ENCODE measurements at regions not wholly inside any gene's neighbourhood (a gene's known extent, or its start where the extent isn't known, plus 50 kb on each side); places are given as distances from the start of the nearest gene placed in this dataset.
"Not testable (repeated sequence)": the region's sequence is repeated elsewhere in the genome, so short reads cannot be mapped to it uniquely, and the experiment has no call there.

DNA sequence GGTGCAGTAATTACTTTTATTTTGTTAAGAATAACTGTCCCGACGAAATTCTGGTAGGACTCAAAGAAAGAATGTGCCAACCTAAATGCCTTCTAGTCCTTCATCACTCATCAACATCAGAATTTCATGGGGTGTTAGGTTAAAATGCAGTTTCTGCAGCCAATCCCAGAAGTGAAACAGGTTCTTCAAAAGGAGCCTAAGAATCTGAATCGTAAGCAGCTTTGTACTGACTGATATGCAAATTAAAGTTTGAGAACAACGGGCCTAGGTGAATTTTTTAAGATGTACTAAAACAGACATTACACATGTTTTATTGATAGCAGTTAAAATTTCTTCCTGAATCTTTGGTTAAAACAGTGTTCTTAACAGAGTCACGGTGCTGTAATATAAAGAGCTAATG is 140.3 kb upstream of the ZC3H15 start:
- Mint-ChIP-seq H3K36me3 (ENCODE audit: low read depth) (peaks cover 16% of the 10 kb centered on the region), H3K4me3 (no peak overlapping the region), H3K27ac (no peak overlapping the region), H3K4me1 (peaks cover 4% of the 10 kb centered on the region), H3K27me3 (no peaks in the 10 kb centered on the region), H3K9me3 (peaks cover 5% of the 10 kb centered on the region)
- ATAC-seq (no peak), DNase-seq (no peak)

DNA sequence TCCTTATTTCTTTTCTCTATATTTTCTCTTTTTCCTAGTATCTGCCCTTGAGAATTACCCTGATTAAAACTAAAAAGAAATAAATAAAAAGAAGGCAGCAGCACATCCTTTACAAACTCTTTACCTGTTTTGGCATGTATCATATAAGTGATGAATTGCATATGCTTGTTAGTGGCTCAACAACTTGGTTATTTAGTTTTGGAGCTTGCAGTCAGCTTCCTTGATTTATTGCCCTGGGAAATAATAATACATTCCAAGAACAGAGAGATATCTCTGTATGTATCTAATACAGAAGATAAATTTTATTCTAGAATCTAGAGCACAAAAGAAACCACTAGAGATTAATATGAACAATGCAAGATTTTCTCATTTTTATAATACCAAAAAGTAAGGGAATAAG is 139.8 kb upstream of the ZC3H15 start:
- Mint-ChIP-seq H3K4me3 (no peak overlapping the region), H3K36me3 (ENCODE audit: low read depth) (peaks cover 16% of the 10 kb centered on the region), H3K9me3 (peaks cover 5% of the 10 kb centered on the region), H3K27me3 (no peaks in the 10 kb centered on the region), H3K4me1 (peaks cover 4% of the 10 kb centered on the region), H3K27ac (no peak overlapping the region)
- DNase-seq (no peak), ATAC-seq (no peak)

DNA sequence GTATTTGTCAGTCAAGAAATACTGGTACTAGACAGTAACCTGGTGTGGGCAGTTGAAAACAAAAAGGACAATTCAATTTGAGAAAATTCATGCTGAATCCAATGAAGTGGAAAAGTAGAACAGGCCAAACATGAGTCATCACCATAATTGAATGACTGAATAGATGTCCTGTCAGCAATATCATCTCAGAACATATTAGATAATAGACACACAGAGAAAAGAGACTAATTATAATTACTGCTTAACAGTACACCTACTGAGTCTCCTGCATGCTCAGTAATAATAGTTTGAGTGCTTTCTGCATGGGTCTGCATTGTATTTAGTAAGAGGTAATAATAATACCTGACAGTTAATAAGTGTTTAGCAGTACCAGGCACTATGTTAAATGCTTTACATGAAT is 138.6 kb upstream of the ZC3H15 start:
- no peak overlapping the region for H3K4me3 Mint-ChIP-seq
- peaks cover 8% of the 10 kb centered on the region for H3K9me3 Mint-ChIP-seq
- DNase-seq (no peak), ATAC-seq (no peak)
- H3K36me3 Mint-ChIP-seq (ENCODE audit: low read depth), result peaks cover 8% of the 10 kb centered on the region
- H3K27ac Mint-ChIP-seq, result no peak overlapping the region
- H3K27me3 Mint-ChIP-seq, result no peaks in the 10 kb centered on the region
- H3K4me1 Mint-ChIP-seq, result peaks cover 4% of the 10 kb centered on the region

DNA sequence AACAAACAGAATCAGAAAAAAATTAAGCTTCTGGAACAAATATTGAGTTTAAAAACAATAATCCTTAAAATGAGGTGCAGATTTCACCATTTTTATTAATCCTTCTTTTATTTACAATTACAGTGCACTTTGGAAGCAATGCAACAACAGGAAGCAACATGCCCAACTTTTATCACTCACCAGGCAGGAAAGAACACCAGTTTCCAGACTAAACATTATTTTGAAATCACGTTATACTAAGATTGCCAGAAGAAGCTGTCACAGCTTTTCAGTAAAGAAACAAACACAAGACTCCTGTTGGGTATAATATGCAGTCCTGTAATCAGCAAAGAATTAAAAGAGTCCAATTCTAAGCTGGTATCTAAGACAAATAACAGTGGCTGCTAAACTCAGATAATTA is 137.9 kb upstream of the ZC3H15 start:
- Mint-ChIP-seq H3K4me3 (no peak overlapping the region), H3K27me3 (no peaks in the 10 kb centered on the region), H3K27ac (no peak overlapping the region), H3K9me3 (peaks cover 7% of the 10 kb centered on the region), H3K4me1 (peaks cover 4% of the 10 kb centered on the region), H3K36me3 (ENCODE audit: low read depth) (peaks cover 14% of the 10 kb centered on the region)
- ATAC-seq, result no peak
- no peak for DNase-seq

DNA sequence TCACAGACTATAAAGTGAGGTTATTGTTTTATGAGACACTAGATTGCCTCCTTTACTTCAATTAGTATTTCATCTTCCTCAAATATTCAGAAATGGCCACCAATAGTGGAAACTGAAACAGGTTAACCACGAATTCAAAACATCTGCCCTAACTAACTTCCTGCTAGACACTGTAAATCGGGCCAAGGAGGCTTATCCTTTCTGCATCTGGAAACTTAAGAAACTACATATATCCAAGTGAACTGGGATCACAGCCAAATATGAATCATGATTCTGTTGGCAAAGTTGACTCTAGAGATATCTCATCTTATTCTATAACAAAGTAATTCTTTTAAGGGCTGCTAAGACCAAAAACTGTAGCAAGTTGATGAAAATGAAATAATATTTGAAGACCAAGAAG is 136.6 kb upstream of the ZC3H15 start:
- Mint-ChIP-seq H3K27me3 (no peaks in the 10 kb centered on the region), H3K9me3 (peaks cover 14% of the 10 kb centered on the region), H3K27ac (no peak overlapping the region), H3K4me1 (peaks cover 4% of the 10 kb centered on the region), H3K36me3 (ENCODE audit: low read depth) (peaks cover 20% of the 10 kb centered on the region), H3K4me3 (no peak overlapping the region)
- no peak for DNase-seq
- ATAC-seq, result no peak

DNA sequence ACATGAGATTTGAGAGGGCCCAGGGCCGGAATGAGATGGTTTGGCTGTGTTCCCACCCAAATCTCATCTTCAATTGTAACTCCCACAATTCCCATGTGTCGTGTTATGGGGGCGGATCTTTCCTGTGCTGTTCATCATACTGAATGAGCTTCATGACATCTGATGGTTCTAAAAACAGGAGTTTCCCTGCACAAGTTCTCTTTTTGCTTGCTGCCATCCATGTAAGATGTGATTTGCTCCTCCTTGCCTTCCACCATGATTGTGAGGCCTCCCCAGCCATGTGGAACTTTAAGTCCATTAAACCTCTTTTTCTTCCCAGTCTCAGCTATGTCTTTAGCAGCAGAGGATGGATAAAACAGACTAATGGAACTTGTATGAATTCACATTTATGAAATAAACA is 131.9 kb upstream of the ZC3H15 start:
- DNase-seq, H3K27ac Mint-ChIP-seq, H3K4me1 Mint-ChIP-seq, H3K4me3 Mint-ChIP-seq, ATAC-seq, H3K27me3 Mint-ChIP-seq: not testable (repeated sequence)
- Mint-ChIP-seq H3K9me3 (peaks cover 20% of the 10 kb centered on the region), H3K36me3 (ENCODE audit: low read depth) (peaks cover 18% of the 10 kb centered on the region)

DNA sequence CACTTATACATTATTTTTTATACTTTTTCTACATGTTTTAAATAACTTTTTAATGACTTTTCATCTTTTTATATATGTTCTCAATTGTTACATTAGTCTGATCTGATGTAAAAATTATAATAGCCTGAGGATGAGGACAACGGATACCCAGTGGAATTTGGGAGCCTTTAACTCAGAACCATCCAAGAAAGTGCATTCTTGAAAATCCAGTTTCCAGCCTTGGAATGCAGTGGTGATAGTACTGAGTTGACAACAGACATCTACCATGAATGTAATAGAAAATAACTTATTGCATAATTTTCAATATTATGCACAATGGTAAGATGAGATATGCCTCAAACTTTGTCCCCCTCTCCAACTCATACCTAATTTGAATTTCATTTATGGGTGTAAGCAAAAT is 120.7 kb upstream of the ZC3H15 start:
- Mint-ChIP-seq H3K4me1 (no peaks in the 10 kb centered on the region), H3K36me3 (ENCODE audit: low read depth) (peaks cover 4% of the 10 kb centered on the region), H3K27ac (no peak overlapping the region), H3K27me3 (no peaks in the 10 kb centered on the region), H3K9me3 (peaks cover 20% of the 10 kb centered on the region), H3K4me3 (no peak overlapping the region)
- DNase-seq (no peak), ATAC-seq (no peak)

DNA sequence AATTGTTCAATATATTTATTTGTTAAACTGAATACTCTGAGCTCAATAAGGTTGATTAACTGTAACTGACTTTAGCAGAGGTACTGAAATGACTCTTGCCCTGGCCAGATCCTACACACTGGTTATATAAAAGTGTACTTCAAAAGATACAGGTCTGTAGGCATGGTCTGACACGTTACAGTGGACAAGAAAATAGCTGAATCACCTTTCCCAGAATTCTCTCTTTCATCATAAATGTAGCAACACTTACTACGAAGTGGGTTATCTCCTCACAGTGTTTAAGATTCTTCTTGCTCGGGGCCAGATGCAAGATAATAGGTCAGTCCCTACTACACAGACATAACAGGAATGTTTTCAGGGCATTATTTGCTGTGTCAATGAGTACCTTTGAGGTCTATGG is 107.0 kb upstream of the ZC3H15 start:
- ATAC-seq, result no peak
- H3K9me3 Mint-ChIP-seq, result peaks cover 28% of the 10 kb centered on the region
- no peak overlapping the region for H3K4me3 Mint-ChIP-seq
- no peak for DNase-seq
- H3K36me3 Mint-ChIP-seq (ENCODE audit: low read depth), result peaks cover 31% of the 10 kb centered on the region
- H3K4me1 Mint-ChIP-seq, result no peaks in the 10 kb centered on the region
- no peak overlapping the region for H3K27ac Mint-ChIP-seq
- no peaks in the 10 kb centered on the region for H3K27me3 Mint-ChIP-seq

DNA sequence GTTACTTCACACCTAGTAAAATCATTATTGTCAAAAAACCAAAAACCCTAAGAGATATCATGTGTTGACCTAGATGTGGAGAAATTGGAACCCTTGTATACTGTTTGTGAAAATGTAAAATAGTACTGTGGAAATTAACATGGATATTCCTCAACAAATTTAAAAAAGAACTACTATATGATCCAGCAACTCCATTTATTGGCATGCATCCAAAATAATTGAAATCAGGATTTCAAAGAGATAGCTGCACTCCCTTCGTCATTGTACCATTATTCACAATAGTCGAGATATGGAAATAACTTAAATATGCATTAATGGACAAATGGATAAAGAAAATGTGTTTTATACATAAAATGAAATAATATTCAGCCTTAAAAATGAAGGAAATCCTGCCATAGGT is 105.3 kb upstream of the ZC3H15 start:
- DNase-seq (no peak), ATAC-seq (no peak)
- no peaks in the 10 kb centered on the region for H3K27me3 Mint-ChIP-seq
- no peaks in the 10 kb centered on the region for H3K4me1 Mint-ChIP-seq
- no peak overlapping the region for H3K4me3 Mint-ChIP-seq
- H3K27ac Mint-ChIP-seq, result no peak overlapping the region
- H3K36me3 Mint-ChIP-seq (ENCODE audit: low read depth), result peaks cover 36% of the 10 kb centered on the region
- peaks cover 30% of the 10 kb centered on the region for H3K9me3 Mint-ChIP-seq

DNA sequence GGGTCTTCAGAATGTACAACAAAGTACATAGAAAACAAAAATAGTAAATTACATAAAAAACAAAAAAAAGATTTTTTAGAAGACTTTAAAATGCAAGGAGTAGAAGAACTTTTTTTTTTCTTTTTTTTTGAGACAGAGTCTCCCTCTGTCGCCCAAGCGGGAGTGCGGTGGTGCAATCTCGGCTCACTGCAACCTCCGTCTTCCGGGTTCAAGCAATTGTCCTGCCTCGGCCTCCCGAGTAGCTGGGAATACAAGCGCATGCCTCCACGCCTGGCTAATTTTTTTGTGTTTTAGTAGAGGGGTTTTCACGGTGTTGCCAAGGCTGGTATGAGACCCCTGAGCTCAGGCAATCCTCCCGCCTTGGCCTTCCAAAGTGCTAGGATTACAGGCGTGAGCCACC is 104.5 kb upstream of the ZC3H15 start:
- H3K9me3 Mint-ChIP-seq, result peaks cover 34% of the 10 kb centered on the region
- no peaks in the 10 kb centered on the region for H3K4me1 Mint-ChIP-seq
- no peak for ATAC-seq
- peaks cover 34% of the 10 kb centered on the region for H3K36me3 Mint-ChIP-seq (ENCODE audit: low read depth)
- DNase-seq, result no peak
- no peaks in the 10 kb centered on the region for H3K27me3 Mint-ChIP-seq
- no peak overlapping the region for H3K4me3 Mint-ChIP-seq
- no peak overlapping the region for H3K27ac Mint-ChIP-seq

DNA sequence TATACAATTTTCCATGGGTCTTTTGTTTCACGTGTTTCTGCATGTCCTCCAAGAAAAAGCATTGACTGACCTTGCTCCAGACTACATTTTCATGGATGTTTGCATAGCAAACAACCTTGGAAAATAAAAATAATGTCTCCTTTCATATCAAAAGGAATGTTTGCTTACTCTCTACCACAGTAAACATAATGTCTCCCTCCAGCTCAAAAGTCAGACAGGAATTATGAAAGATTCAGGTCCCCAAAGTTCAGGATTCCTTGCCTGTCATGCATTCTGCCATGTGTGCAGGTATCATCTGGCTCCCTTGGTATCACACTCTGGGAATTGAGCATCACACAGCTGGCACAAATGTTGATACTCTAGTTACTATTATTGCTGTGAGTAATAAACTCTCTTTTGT is 103.1 kb upstream of the ZC3H15 start:
- Mint-ChIP-seq H3K9me3 (peaks cover 29% of the 10 kb centered on the region), H3K27me3 (no peaks in the 10 kb centered on the region), H3K36me3 (ENCODE audit: low read depth) (peaks cover 33% of the 10 kb centered on the region), H3K27ac (no peak overlapping the region), H3K4me3 (no peak overlapping the region), H3K4me1 (no peaks in the 10 kb centered on the region)
- no peak for ATAC-seq
- no peak for DNase-seq

DNA sequence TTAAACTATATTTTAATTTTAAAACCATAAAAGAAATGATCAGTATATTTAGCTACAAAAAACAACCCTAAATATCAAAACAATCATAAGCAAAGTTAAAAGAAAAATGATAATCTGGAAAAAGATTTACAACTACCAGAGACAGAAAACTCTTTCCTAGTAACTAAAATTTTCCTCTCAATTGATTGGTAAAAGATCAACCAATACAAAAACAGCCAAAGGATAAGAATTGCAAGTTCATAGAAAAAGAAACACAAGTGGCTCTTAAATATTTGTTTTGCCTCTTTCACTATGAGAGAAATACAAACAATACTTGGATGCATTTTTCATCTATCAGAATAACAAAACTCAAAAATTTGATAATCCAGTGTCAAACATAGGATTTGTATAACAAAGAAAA is 101.8 kb upstream of the ZC3H15 start:
- H3K4me3 Mint-ChIP-seq, result no peak overlapping the region
- peaks cover 35% of the 10 kb centered on the region for H3K9me3 Mint-ChIP-seq
- DNase-seq (no peak), ATAC-seq (no peak)
- H3K4me1 Mint-ChIP-seq, result no peaks in the 10 kb centered on the region
- no peak overlapping the region for H3K27ac Mint-ChIP-seq
- H3K36me3 Mint-ChIP-seq (ENCODE audit: low read depth), result peaks cover 36% of the 10 kb centered on the region
- H3K27me3 Mint-ChIP-seq, result no peaks in the 10 kb centered on the region

DNA sequence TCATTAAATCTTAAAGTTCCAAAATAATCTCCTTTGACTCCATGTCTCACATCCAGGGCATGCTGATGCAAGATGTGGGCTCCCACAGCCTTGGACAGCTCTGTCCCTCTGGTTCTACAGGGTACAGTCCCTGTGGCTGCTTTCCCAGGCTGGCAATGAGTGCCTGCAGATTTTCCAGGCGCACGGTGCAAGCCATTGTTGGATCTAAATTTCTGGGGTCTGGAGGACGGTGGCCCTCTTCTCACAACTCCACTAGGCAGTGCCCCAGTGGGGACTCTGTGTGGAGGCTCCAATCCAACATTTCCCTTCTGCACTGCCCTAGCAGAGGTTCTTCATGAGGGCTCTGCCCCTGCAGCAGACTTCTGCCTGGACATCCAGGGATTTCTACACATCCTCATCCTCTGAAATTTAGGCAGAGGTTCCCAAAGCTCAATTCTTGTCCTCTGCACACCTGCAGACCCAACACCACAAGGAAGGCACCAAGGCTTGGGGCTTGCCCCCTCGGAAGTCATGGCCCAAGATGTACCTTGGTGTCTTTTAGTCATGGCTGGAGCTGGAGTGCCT is 100.3 kb upstream of the ZC3H15 start:
- H3K36me3 Mint-ChIP-seq (ENCODE audit: low read depth), result peaks cover 48% of the 10 kb centered on the region

DNA sequence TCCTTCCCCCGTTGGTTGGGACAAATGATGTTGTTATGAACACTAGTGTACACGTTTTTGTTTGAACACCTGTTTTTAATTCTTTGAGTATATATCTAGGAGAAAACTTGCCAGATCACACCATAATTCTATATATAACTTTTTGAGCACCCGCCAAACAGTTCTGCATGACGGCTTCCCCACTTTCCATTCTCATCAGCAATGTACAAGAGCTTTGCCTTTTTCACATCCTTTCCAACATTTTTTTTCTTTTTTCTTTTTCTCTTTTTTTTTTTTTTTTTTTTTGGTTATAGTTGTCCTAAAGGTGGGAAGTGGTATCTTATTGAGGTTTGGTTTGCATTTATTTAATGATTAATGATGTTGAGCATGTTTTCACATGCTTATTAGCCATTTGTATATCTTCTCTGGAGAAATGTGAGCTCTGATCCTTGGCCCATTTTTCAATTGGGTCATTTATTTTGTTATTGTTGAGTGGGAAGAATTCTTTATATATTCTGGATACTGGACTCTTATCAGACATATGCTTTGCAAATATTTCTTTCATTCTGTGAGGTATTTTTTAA is 86.9 kb upstream of the ZC3H15 start:
- no peak overlapping the region for H3K27ac Mint-ChIP-seq

More for the DNA sequence above, 100.3 kb upstream of the ZC3H15 start:
- ATAC-seq, H3K4me3 Mint-ChIP-seq, H3K4me1 Mint-ChIP-seq, DNase-seq, H3K27ac Mint-ChIP-seq, H3K27me3 Mint-ChIP-seq: not testable (repeated sequence)
- H3K9me3 Mint-ChIP-seq, result peaks cover 48% of the 10 kb centered on the region

DNA sequence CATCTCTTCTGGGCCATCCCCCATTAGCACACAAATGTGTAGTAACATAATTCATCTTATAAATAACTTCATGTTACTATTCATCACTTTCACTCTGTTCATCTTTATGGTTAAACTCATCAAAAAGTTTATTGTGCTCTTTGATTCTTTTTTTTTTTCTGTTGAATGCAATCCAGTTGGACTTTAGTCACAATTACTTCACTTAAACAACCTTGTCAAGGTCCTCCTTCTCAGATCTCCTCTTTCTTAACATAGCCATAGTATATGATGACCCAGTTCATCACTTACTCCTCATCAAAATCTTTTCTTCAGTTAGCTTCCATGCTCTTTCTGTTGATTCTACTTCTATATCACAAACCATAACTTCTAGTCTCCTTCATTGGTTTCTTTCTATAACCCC is 80.2 kb upstream of the ZC3H15 start:
- peaks cover 8% of the 10 kb centered on the region for H3K36me3 Mint-ChIP-seq (ENCODE audit: low read depth)
- no peak overlapping the region for H3K4me3 Mint-ChIP-seq
- H3K27me3 Mint-ChIP-seq, result no peaks in the 10 kb centered on the region
- DNase-seq, result no peak
- no peaks in the 10 kb centered on the region for H3K4me1 Mint-ChIP-seq
- no peak overlapping the region for H3K27ac Mint-ChIP-seq
- peaks cover 27% of the 10 kb centered on the region for H3K9me3 Mint-ChIP-seq
- ATAC-seq, result no peak

More for the DNA sequence above, 86.9 kb upstream of the ZC3H15 start:
- Mint-ChIP-seq H3K36me3 (ENCODE audit: low read depth) (peaks cover 11% of the 10 kb centered on the region), H3K9me3 (peaks cover 28% of the 10 kb centered on the region), H3K27me3 (no peaks in the 10 kb centered on the region), H3K4me3 (no peak overlapping the region), H3K4me1 (no peaks in the 10 kb centered on the region)
- DNase-seq (no peak), ATAC-seq (no peak)

DNA sequence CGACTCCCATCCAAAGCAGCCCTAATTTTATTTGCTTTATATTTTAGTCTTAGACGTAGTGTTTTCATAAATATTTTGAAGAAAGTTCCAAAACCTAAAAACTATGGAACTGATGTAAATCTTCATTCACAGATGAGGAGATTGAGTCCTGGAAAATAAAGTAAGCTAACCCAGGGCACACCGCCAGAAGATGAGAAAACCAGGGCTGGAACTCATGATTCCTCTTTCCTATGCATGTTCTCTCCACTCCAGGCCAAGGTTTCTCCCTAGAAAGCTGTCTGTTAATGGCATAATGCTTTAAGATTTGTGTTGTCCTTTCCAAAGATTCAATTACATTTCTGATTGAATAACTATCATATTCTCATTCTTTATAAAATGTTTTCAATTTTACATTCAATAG is 78.4 kb upstream of the ZC3H15 start:
- Mint-ChIP-seq H3K9me3 (peaks cover 35% of the 10 kb centered on the region), H3K4me3 (no peak overlapping the region), H3K27me3 (no peaks in the 10 kb centered on the region), H3K27ac (no peak overlapping the region), H3K4me1 (no peaks in the 10 kb centered on the region), H3K36me3 (ENCODE audit: low read depth) (peaks cover 12% of the 10 kb centered on the region)
- DNase-seq (no peak), ATAC-seq (no peak)

All from activated naive CD8-positive, alpha-beta T cell treated with anti-CD3 and anti-CD28 coated beads, Interleukin-2, amount 50 U/mL, for 24 hours (primary cell).